ENCODE measurements at regions not wholly inside any gene's neighbourhood (a gene's known extent, or its start where the extent isn't known, plus 50 kb on each side); places are given as distances from the start of the nearest gene placed in this dataset.
"Not testable (repeated sequence)": the region's sequence is repeated elsewhere in the genome, so short reads cannot be mapped to it uniquely, and the experiment has no call there.

GRCh38 chr7:103227787-103228186, 69.4 kb upstream of the PMPCB start:
- not testable (repeated sequence) for TF ChIP-seq CTCF (IDR thresholded peaks at IDR 0.05); POLR2AphosphoS5 (IDR thresholded peaks at IDR 0.05; ENCODE audit: low read depth, low read length); REST (IDR thresholded peaks at IDR 0.05; ENCODE audit: insufficient read depth in 1 of 2, low read depth in 2 of 2, low read length in 1 of 2); SIN3A (IDR thresholded peaks at IDR 0.05; ENCODE audit: borderline replicate concordance, insufficient read depth, low read depth, low read length)

Measured in Panc1 (cell line).